Activated CD8-positive, alpha-beta memory T cell treated with anti-CD3 and anti-CD28 coated beads for 4 hours (primary cell): ENCODE measurements at regions not wholly inside any gene's neighbourhood (a gene's known extent, or its start where the extent isn't known, plus 50 kb on each side); places are given as distances from the start of the nearest gene placed in this dataset.
"Not testable (repeated sequence)": the region's sequence is repeated elsewhere in the genome, so short reads cannot be mapped to it uniquely, and the experiment has no call there.

ENCODE experiments used
- DNase-seq, 2 donors: peaks; one replicate each; pipeline ENCODE4 v3.0.0-alpha.2; 2020; ENCODE audit warnings: low read depth in 2 of 2

DNA sequence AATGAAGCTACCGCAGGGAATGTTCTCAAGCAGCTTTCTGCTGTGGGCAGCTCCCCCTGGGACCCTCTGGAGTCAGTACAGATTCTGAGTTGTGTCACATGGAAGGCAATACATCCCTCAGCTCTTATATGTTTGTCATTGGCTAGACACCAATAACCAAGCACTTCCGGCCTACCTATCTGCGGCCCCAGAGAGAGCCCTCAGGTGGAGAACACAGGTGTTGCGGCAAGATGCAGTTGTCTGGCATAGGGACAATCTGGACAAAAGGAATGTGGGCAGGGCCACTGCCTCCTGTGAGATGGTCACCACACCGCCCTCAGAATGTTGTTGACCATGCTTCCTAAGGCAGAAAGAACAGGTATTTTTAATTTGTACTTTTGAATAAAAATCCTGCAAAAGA, 118.7 kb downstream of the BRMS1L start:
- no peak for DNase-seq

DNA sequence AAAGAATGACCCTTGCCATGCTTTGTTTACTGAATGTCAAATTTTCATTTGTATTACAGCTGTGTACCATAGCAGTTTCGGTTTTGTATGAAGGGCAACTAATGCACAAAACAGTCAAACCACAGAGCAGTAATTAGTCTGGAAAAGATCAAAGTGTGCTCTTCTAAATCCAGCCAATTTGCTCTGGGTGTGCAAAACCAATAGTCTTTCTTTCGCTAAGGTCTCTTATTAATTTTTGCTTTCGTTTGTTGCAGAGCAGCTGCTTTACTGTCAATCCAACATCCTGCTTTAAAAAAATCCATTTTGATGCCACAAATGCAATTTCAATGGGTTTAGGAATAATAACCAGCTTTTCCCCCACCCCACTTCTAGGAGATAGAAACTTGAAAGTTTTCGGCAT, 114.2 kb downstream of the BRMS1L start:
- no peak for DNase-seq

DNA sequence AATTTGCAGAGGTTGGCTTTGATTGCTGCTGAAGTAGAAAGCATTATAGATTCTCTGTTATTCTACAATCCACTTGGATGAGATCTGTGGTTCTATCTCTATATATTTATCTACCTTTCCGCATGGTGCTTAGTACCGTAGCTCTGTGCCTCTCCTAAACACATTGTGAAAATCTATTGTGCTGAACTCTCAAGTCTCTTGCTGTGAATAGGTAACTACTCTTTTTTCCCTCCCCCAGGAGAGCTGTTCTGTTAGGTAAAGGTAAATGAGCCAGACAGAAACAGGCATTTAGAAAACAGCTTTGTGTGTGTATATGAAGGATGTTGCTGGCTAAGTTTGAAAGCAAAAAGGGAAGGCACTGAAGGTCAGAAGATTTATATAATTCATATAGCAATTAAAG, 112.6 kb downstream of the BRMS1L start:
- no peak for DNase-seq

DNA sequence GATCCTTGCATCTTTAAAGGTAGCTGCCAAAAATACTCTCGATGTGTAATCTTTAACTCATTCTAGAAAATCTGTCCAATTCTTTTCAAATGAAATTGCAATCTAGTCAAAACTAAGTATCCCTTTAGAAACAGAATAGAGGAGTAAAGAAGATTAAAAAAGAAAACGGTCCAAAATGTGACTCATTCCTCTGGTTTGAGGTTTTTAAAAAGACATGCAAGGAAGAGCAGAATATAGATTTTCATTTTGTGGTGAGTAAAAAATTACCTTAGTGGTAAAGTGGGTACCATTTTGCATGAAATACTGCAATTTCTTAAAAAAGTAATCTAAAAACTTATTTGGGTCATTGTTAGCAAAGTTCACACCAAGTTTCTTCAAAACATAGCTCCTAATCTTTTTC, 108.4 kb downstream of the BRMS1L start:
- DNase-seq, result no peak

DNA sequence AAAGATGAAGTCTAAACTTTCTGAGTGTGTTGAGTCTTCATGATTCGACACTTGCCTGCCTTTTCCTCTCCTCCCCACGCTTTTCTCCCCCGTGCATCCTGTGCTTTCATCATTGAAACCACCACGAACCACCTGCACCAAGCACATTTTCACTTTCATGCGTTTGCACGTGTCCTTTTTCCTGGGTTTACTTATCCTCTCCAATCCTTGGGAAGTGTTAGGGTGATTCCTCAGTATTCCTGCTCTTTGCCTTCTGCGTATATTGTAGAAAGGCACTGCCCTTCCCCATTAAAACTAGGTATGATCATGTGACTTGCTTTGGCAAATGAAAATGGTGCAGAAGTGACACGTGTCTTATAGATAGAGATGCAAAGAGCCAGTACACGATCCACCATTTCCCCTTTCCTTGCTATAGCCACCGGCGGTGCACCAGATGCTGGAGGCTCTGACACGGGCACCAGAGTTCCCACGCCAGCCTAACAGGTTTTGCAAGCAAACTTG, 106.6 kb downstream of the BRMS1L start:
- DNase-seq, result peak; percentile 7 to 11

DNA sequence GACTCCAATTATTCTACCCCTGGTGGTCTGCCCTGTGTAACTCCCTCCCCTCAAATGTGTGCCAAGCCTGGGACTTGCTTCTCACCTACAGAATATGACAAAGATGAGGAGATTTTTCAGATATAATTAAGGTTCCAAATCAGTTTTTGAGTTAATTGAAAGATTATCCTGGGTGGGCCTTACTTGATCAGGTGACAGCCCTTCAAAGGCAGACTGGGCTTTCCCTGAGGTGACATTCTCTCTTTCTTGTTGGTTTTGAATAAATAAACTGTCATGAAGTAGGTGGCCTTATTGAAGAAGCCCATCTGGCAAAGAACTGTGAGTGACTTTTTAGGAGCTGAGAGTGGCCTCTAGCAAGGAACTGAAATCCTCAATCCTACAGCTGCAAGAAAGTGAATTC, 106.0 kb downstream of the BRMS1L start:
- DNase-seq, result no peak

DNA sequence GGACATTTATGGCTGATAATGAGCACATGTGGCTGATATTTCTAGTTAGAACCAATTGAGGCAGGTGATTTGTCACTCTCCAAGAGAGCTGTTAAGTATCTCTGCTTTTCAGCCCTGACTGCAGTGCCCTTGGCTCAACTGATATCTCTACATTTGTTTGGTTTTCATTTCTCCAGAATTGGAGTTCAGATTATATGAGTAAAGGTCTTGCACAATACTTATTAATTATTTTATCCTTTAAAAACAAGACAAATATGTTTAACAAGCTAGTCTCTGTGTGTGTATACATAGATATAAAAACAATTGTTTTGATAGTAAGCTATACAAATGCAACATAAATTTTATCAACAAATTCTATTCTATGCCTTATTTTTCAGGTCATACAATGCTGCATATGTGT, 105.2 kb downstream of the BRMS1L start:
- DNase-seq, result no peak

DNA sequence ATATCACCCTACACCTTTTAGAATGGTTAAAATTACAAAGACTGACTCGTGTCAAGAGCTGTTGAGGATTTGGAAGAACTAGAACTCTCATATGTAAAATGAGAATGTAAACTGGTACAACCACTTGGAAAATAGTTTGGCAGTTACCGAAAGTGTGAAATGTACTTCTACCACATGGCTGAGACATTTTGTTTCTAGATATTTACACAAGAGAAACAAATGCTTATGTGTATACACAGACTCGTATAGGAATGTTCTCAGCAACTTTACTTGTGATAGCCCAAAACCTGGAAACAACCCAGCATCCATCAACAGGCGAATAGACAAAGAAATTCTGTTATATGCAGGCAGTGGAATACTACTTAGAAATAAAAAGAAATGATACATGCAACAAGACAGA, 103.0 kb downstream of the BRMS1L start:
- DNase-seq, result no peak

DNA sequence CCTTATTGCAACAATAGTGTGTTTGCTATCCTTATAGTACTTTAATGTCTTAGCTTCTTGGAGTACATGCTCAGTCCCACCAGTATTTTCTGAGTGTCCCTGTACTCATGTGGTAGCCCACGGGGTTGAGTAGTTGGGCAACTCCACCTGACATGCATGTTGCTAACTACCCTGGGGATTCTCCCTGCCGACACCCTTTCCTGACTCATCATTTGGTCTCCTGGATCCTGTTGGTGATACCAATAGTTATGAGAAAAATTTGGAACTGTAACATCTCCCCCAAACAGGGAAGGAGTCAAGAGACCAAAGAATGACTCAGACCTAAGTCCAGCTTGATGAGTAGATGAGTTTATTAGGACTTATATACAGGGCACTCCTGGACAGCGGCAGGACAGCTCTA, 101.6 kb downstream of the BRMS1L start:
- DNase-seq, result no peak

DNA sequence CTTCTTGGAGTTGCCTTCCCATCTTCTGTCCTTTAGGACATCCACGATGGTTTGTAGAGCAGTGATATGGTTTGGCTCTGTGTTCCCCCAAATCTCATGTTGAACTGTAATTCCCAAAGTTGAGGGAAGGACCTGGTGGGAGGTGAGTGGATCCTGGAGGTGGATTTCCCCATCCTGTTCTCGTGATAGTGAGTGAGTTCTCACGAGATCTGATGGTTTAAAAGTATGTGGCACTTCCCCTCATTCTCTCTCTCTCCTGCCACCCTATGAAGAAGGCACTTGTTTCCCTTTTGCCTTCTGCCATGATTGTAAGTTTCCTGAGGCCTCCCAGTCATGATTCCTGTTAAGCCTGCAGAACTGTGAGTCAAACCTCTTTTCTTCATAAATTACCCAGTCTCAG, 99.2 kb downstream of the BRMS1L start:
- DNase-seq, result no peak

DNA sequence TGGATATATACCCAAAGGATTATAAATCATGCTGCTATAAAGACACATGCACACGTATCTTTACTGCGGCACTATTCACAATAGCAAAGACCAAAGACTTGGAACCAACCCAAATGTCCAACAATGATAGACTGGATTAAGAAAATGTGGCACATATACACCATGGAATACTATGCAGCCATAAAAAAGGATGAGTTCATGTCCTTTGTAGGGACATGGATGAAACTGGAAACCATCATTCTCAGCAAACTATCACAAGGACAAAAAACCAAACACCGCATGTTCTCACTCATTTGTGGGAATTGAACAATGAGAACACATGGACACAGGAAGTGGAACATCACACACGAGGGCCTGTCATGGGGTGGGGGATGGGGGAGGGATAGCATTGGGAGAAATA, 96.5 kb downstream of the BRMS1L start:
- DNase-seq, result not testable (repeated sequence)

DNA sequence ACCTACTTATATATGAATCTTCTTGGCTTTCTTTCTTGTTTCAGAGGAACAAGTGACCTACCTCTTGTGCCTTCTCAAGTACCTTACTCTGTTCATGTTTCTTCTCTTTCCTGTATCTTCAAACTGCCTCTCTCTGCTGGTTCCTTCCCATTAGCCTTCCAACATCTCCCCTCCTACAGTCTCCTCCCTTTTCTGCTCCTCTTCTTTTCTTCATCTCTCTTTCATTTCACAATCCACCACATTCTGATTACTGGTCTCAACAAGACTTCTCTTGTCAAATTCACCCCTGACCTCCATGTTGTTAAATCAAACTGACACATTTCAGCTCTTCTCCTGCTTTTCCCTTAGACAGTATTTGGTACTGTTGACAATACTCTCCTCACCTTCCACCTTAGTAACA, 95.6 kb downstream of the BRMS1L start:
- no peak for DNase-seq
